ENCODE measurements at regions not wholly inside any gene's neighbourhood (a gene's known extent, or its start where the extent isn't known, plus 50 kb on each side); places are given as distances from the start of the nearest gene placed in this dataset.
"Not testable (repeated sequence)": the region's sequence is repeated elsewhere in the genome, so short reads cannot be mapped to it uniquely, and the experiment has no call there.

DNA sequence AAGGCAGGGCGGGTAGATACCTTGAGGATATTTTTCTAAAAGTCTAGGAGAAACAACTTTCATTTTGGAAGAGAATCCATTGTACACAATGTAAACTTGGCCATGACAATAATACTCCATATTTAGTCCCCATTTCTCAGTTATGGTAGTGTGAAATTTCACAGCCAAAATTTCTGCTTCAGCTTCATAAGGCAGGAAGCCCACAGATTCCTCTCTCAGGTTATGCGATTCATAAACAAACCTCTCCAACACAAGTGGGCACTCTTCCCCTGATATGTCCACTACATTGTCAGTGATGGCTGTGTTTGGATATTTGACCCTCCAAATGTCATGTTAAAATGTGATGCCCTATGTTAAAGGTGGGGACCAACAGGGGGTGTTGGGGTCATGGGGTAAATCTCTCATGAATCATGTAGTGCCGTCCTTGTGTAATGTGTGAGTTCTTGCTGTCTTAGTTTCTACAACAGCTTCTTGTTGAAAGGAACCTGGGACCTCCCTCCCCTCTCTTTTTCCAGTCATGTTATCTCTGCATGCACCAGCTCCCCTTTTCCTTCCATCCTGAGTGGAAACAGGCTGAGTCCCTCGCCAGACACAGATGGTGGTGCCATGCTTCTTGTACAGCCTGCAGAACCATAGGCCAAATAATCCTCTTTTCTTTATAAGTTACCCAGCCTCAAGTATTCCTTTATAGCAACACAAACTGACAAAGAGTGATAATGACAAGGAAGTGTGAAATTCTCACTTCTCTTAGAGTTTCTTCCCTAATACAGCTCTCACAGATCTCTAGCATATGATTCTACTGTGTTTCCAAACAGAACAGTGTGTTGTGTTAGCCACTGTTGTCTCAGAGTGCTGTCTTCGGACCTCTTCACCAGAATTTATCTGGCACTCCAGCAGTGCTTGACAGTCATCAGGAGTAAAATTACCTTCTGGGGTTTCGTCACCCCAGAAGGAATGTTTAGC, 598.4 kb upstream of the GNPDA2 start:
- no peak for DNase-seq
- in situ Hi-C loops (cut with HindIII; ENCODE audit: low pct_ligation_motif_present, low pct_unique_long_range_greater_than_20kb, low sequenced_read_pairs), result no loop called here

DNA sequence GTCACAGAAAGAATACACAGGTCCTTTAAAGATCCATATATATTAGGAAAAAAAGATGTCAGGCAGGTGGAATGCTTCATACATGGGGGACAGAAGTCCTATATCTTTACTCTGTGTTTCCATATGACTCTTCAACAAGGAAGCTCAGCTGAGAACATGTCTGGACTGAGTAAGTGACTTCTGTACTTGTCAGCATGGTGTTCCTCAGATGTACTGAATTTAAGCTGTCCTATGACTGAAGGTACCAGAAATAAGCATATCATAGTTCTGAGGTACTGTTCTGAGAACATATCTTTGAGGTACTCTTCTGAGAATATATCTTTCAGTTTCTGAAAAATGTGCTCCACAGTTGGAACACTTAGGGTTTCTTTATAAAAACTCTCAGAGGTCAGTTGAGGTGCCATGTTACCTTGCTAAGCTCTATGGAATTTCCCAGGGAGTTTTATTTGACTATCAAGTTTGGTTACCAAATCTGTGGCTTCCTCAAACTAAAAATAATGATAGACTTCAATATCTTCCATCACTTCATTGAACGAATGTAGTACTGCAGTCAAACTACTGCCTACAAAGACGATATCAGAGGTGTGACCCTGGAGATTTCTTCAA, 597.2 kb upstream of the GNPDA2 start:
- in situ Hi-C loops (cut with HindIII; ENCODE audit: low pct_ligation_motif_present, low pct_unique_long_range_greater_than_20kb, low sequenced_read_pairs), result no loop called here
- DNase-seq, result no peak

GRCh38 chr4:45317739-45318138, 591.4 kb upstream of the GNPDA2 start:
- no peak for DNase-seq
- in situ Hi-C loops (cut with HindIII; ENCODE audit: low pct_ligation_motif_present, low pct_unique_long_range_greater_than_20kb, low sequenced_read_pairs), result no loop called here

DNA sequence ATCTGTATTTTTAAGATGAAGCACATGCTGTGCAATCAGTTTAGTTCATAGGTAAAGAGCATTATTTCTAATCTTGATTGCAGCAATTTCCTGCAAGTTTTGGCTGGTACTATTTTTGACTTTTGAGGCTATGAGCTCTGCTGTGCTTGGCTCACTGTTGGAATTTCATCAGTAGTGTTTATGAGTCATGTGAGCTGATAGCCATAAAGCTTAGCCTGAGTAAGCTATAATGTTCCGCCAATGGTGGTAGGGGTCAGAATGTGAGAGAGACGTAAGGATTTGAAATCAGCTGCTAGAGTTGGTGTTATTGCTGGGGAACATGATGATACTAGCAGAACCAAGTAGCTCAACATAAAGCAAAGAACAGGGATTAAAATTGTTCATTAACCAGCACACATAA, 590.9 kb upstream of the GNPDA2 start:
- DNase-seq, result no peak
- in situ Hi-C loops (cut with HindIII; ENCODE audit: low pct_ligation_motif_present, low pct_unique_long_range_greater_than_20kb, low sequenced_read_pairs), result no loop called here

DNA sequence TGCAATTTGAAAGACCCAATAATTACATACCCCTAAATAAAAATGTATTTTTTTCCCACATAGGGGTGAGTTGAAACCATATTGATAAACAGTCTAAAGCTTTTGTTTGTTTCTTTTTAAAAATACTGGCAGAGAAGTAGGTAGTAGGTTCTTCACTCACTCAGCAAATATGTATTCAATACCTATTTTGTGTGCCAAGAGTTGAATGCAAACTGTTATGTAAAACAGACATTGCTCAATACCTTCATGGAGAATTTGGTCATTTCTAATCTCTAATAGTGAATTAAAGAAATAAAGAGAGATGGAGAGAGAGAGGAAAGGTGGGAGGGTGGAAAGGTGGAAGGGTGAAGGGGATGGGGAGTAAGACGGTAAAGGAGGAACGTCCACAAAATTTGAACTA, 589.9 kb upstream of the GNPDA2 start:
- in situ Hi-C loops (cut with HindIII; ENCODE audit: low pct_ligation_motif_present, low pct_unique_long_range_greater_than_20kb, low sequenced_read_pairs), result no loop called here
- no peak for DNase-seq

- no peak for DNase-seq
- in situ Hi-C loops (cut with HindIII; ENCODE audit: low pct_ligation_motif_present, low pct_unique_long_range_greater_than_20kb, low sequenced_read_pairs), result no loop called here
Measured at GRCh38 chr4:45302828-45303227, 576.5 kb upstream of the GNPDA2 start.

DNA sequence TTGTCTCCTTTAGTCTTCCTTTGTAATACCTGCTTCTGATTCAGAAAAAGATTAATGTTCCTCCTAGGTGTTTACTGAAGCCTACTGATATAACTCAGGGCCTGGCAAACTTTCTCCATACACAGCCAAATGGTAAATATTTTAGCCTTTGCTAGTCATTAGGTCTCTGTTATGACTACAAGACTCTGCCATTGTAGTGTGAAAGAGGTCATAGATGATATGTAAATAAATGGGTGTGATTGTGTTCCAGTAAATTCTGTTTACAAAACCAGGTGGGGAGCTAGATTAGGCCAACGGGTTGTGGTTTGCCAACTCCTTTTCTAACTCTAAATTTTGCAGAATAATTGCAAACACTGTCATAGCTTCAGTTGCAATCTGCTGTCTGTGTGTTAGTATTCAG, 568.1 kb upstream of the GNPDA2 start:
- in situ Hi-C loops (cut with HindIII; ENCODE audit: low pct_ligation_motif_present, low pct_unique_long_range_greater_than_20kb, low sequenced_read_pairs), result no loop called here
- no peak for DNase-seq

DNA sequence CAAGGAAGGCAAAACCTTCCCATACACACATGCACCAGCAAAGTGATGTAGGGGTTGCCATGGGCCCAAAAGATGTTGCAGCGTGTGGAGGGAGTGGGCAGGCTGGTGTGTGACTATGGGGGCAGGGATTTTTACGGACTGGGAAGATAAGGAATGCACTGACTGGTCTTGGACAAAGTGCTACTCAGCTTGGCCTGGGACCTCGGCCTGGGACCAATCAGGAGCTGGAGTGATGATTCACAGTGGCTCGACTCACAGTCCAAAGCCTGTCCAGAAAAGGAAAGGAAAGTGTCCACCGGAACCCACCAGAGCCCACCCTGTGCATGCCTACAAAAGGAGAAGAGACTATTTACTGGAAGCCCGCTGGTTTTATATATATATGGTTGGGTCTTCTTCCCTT, 567.0 kb upstream of the GNPDA2 start:
- no peak for DNase-seq
- in situ Hi-C loops (cut with HindIII; ENCODE audit: low pct_ligation_motif_present, low pct_unique_long_range_greater_than_20kb, low sequenced_read_pairs), result no loop called here

GRCh38 chr4:45292844-45293243, 566.5 kb upstream of the GNPDA2 start:
- in situ Hi-C loops (cut with HindIII; ENCODE audit: low pct_ligation_motif_present, low pct_unique_long_range_greater_than_20kb, low sequenced_read_pairs), result no loop called here
- DNase-seq, result no peak

GRCh38 chr4:45284400-45285085, 558.2 kb upstream of the GNPDA2 start:
- in situ Hi-C loops (cut with HindIII; ENCODE audit: low pct_ligation_motif_present, low pct_unique_long_range_greater_than_20kb, low sequenced_read_pairs), result no loop called here
- DNase-seq, result no peak

DNA sequence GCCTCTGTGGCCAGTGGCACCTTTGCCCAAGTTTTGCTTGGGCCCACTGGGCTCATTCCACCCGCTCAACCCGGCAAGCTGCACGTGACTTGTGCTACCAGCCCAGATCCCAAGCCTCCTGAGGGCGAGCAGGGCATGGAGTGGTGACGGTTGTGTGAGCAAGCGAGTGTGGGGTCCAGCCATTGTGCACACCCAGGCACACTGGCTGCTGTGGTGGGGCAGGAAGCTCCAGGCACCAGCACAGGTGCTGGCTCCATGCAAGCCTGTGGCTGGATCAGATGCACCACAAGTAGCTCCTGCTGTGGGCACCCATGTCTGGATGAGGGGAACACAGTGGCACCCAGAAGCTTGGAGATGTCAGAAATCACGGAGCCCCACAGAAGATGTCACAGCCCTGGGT, 557.0 kb upstream of the GNPDA2 start:
- no peak for DNase-seq
- in situ Hi-C loops (cut with HindIII; ENCODE audit: low pct_ligation_motif_present, low pct_unique_long_range_greater_than_20kb, low sequenced_read_pairs), result no loop called here

GRCh38 chr4:45280121-45280520, 553.8 kb upstream of the GNPDA2 start:
- DNase-seq, result no peak
- in situ Hi-C loops (cut with HindIII; ENCODE audit: low pct_ligation_motif_present, low pct_unique_long_range_greater_than_20kb, low sequenced_read_pairs), result no loop called here

GRCh38 chr4:45275862-45276261, 549.5 kb upstream of the GNPDA2 start:
- in situ Hi-C loops (cut with HindIII; ENCODE audit: low pct_ligation_motif_present, low pct_unique_long_range_greater_than_20kb, low sequenced_read_pairs), result no loop called here
- DNase-seq, result no peak

GRCh38 chr4:45248106-45248505, 521.8 kb upstream of the GNPDA2 start:
- DNase-seq; in situ Hi-C loops (cut with HindIII; ENCODE audit: low pct_ligation_motif_present, low pct_unique_long_range_greater_than_20kb, low sequenced_read_pairs): not testable (repeated sequence)

- in situ Hi-C loops (cut with HindIII; ENCODE audit: low pct_ligation_motif_present, low pct_unique_long_range_greater_than_20kb, low sequenced_read_pairs), result no loop called here
- DNase-seq, result no peak
Measured at GRCh38 chr4:45241976-45242375, 515.6 kb upstream of the GNPDA2 start.

DNA sequence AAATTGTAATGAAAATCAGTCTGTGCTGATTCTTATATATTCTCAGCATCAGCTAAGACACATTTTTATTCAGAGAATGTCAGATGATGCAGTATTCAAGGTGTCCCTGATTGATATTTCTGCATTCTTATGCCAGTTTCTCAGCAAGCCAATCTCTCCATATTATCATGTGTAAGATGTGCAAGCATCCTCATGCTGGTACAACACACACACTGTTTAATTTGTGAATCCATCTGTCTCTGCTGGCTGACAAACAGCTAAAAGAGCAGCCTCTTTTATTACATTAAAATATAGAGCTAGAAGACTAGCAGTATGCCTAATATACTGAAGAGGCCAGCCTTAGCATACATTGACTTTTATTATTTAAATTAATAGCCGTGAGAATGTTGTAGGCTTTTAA, 502.9 kb upstream of the GNPDA2 start:
- in situ Hi-C loops (cut with HindIII; ENCODE audit: low pct_ligation_motif_present, low pct_unique_long_range_greater_than_20kb, low sequenced_read_pairs), result no loop called here
- DNase-seq, result no peak

DNA sequence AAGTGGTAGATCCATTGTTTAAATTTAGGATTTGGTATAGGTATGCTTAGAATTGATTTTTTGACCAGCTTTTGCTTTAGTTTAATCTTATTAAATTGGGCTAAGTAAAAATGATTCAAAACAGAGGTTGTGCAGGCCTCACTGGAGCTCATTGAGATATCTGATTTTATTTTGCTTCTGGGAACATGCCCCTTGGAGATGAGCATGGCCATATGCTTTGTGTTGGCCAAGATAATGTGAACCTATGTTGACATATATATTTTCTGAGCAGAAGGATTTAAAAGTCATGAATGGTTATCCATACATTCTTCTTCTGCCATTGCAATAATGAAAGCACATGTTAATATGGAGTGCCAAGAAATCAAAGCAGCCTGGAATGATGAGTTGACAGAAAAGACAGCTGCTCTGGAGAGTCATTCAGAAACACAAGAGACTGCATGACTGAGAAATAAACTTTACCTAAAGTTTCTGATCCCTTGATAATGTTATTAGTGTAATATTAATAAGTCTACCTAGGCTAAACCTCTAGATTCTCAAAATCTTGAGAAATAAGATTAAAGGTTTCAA, 489.7 kb upstream of the GNPDA2 start:
- in situ Hi-C loops (cut with HindIII; ENCODE audit: low pct_ligation_motif_present, low pct_unique_long_range_greater_than_20kb, low sequenced_read_pairs), result no loop called here
- no peak for DNase-seq

GRCh38 chr4:45208476-45208875, 482.1 kb upstream of the GNPDA2 start:
- DNase-seq; in situ Hi-C loops (cut with HindIII; ENCODE audit: low pct_ligation_motif_present, low pct_unique_long_range_greater_than_20kb, low sequenced_read_pairs): not testable (repeated sequence)

DNA sequence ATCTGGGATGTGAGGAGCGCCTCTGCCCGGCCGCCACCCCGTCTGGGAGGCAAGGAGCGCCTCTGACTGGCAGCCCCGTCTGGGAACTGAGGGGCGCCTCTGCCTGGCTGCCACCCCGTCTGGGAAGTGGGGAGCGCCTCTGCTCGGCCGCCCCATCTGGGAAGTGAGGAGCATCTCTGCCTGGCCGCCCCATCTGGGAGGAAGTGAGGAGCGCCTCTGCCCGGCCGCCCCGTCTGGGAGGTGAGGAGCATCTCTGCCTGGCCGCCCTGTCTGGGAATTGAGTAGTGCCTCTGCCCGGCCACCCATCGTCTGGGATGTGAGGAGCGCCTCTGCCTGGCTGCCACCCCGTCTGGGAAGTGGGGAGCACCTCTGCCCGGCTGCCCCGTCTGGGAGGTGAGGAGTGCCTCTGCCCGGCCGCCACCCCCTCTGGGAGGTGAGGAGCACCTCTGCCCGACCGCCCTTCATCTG, 481.5 kb upstream of the GNPDA2 start:
- DNase-seq; in situ Hi-C loops (cut with HindIII; ENCODE audit: low pct_ligation_motif_present, low pct_unique_long_range_greater_than_20kb, low sequenced_read_pairs): not testable (repeated sequence)

All from ACHN (cell line).